ENCODE measurements at regions not wholly inside any gene's neighbourhood (a gene's known extent, or its start where the extent isn't known, plus 50 kb on each side); places are given as distances from the start of the nearest gene placed in this dataset.

- no peak for FAIRE-seq
- H3K36me3 ChIP-seq (ENCODE audit: control insufficient read depth, insufficient read depth, low read length) = no peaks in the 10 kb centered on the region
Observed at GRCh38 chr3:74281705-74282104, 332.8 kb downstream of the CNTN3 start.

GRCh38 chr3:74273555-74274402, 340.7 kb downstream of the CNTN3 start:
- Histone ChIP-seq H3K36me3 (ENCODE audit: control insufficient read depth, insufficient read depth, low read length) (no peaks in the 10 kb centered on the region), H3K4me3 (ENCODE audit: low read depth, low read length) (no peak overlapping the region), H3K27me3 (ENCODE audit: control insufficient read depth, insufficient read depth, low read length) (no peaks in the 10 kb centered on the region)
- DNase-seq (ENCODE audit: low read depth) (no peak), FAIRE-seq (no peak)
- TF ChIP-seq CTCF (IDR thresholded peaks at IDR 0.05; ENCODE audit: insufficient read depth, low read length, severe bottlenecking) = no peak

More at GRCh38 chr3:74281705-74282104, 332.8 kb downstream of the CNTN3 start:
- no peaks in the 10 kb centered on the region for H3K27me3 ChIP-seq (ENCODE audit: control insufficient read depth, insufficient read depth, low read length)
- DNase-seq (ENCODE audit: low read depth) = no peak
- TF ChIP-seq CTCF (IDR thresholded peaks at IDR 0.05; ENCODE audit: insufficient read depth, low read length, severe bottlenecking) = no peak
- H3K4me3 ChIP-seq (ENCODE audit: low read depth, low read length) = no peak overlapping the region

- TF ChIP-seq CTCF (IDR thresholded peaks at IDR 0.05; ENCODE audit: insufficient read depth, low read length, severe bottlenecking) = no peak
- no peaks in the 10 kb centered on the region for H3K36me3 ChIP-seq (ENCODE audit: control insufficient read depth, insufficient read depth, low read length)
- no peak for FAIRE-seq
- H3K4me3 ChIP-seq (ENCODE audit: low read depth, low read length) = no peak overlapping the region
- no peaks in the 10 kb centered on the region for H3K27me3 ChIP-seq (ENCODE audit: control insufficient read depth, insufficient read depth, low read length)
- DNase-seq (ENCODE audit: low read depth) = peak; percentile 7
Observed at GRCh38 chr3:74273091-74273490, 341.4 kb downstream of the CNTN3 start.

GRCh38 chr3:74271541-74271940, 342.9 kb downstream of the CNTN3 start:
- no peak for TF ChIP-seq CTCF (IDR thresholded peaks at IDR 0.05; ENCODE audit: insufficient read depth, low read length, severe bottlenecking)
- DNase-seq (ENCODE audit: low read depth) = no peak
- no peak overlapping the region for H3K4me3 ChIP-seq (ENCODE audit: low read depth, low read length)
- no peaks in the 10 kb centered on the region for H3K36me3 ChIP-seq (ENCODE audit: control insufficient read depth, insufficient read depth, low read length)
- no peak for FAIRE-seq
- H3K27me3 ChIP-seq (ENCODE audit: control insufficient read depth, insufficient read depth, low read length) = no peaks in the 10 kb centered on the region

- Histone ChIP-seq H3K36me3 (ENCODE audit: control insufficient read depth, insufficient read depth, low read length) (no peaks in the 10 kb centered on the region), H3K4me3 (ENCODE audit: low read depth, low read length) (no peak overlapping the region), H3K27me3 (ENCODE audit: control insufficient read depth, insufficient read depth, low read length) (no peaks in the 10 kb centered on the region)
- DNase-seq (ENCODE audit: low read depth) (no peak), FAIRE-seq (no peak)
- TF ChIP-seq CTCF (IDR thresholded peaks at IDR 0.05; ENCODE audit: insufficient read depth, low read length, severe bottlenecking) = no peak
Observed at GRCh38 chr3:74269689-74270088, 344.8 kb downstream of the CNTN3 start.

- no peak for TF ChIP-seq CTCF (IDR thresholded peaks at IDR 0.05; ENCODE audit: insufficient read depth, low read length, severe bottlenecking)
- DNase-seq (ENCODE audit: low read depth) (peak; percentile 67), FAIRE-seq (no peak)
- H3K4me3 ChIP-seq (ENCODE audit: low read depth, low read length) = no peak overlapping the region
- no peaks in the 10 kb centered on the region for H3K36me3 ChIP-seq (ENCODE audit: control insufficient read depth, insufficient read depth, low read length)
- H3K27me3 ChIP-seq (ENCODE audit: control insufficient read depth, insufficient read depth, low read length) = no peaks in the 10 kb centered on the region
Observed at GRCh38 chr3:74268753-74269152, 345.7 kb downstream of the CNTN3 start.
